ENCODE measurements at regions not wholly inside any gene's neighbourhood (a gene's known extent, or its start where the extent isn't known, plus 50 kb on each side); places are given as distances from the start of the nearest gene placed in this dataset.

GRCh38 chr4:116736756-116737155 is 348.6 kb downstream of the TRAM1L1 start:
- H2BK120ac ChIP-seq (ENCODE audit: low read depth, low read length) = no peak overlapping the region
- no peak overlapping the region for H3K27ac ChIP-seq (ENCODE audit: low read length, poor library complexity, severe bottlenecking)
- DNase-seq = no peak
- H3K9ac ChIP-seq (ENCODE audit: low read length) = no peak overlapping the region
- H3K14ac ChIP-seq (ENCODE audit: low read length in 2 of 2) = no peak overlapping the region
- no CpG with 5 or more reads among the region's 1 CpG for WGBS
- H2AFZ ChIP-seq (ENCODE audit: low read depth, low read length) = no peak overlapping the region
- H3K79me1 ChIP-seq (replicated peaks; ENCODE audit: low read length, poor library complexity, severe bottlenecking) = no peaks in the 10 kb centered on the region
- no peak overlapping the region for H2BK5ac ChIP-seq (ENCODE audit: low read depth, low read length, poor library complexity, severe bottlenecking)
- H2BK15ac ChIP-seq (ENCODE audit: low read depth, poor library complexity, severe bottlenecking) = no peak overlapping the region
- no peak overlapping the region for H3K4me2 ChIP-seq (ENCODE audit: low read length, poor library complexity, severe bottlenecking)
- no peaks in the 10 kb centered on the region for H3K4me1 ChIP-seq (ENCODE audit: control insufficient read depth, insufficient read depth, low read depth, low read length)
- no peak overlapping the region for H4K8ac ChIP-seq (ENCODE audit: low read length)
- no peak overlapping the region for H2AK5ac ChIP-seq (ENCODE audit: low read length, severe bottlenecking)
- H2BK12ac ChIP-seq (ENCODE audit: low read length in 2 of 2) = no peak overlapping the region
- no peak overlapping the region for H4K91ac ChIP-seq (ENCODE audit: low read length)
- no peak overlapping the region for H3K4me3 ChIP-seq (ENCODE audit: insufficient read depth in 1 of 2, low read depth in 1 of 2, low read length in 2 of 2)
- no peaks in the 10 kb centered on the region for H3K27me3 ChIP-seq (ENCODE audit: control insufficient read depth in 1 of 2, insufficient read depth in 1 of 2, low read length in 2 of 2)
- peaks cover 3% of the 10 kb centered on the region for H3K9me3 ChIP-seq (ENCODE audit: control insufficient read depth, low read length)
- no peak overlapping the region for H3K23ac ChIP-seq (ENCODE audit: low read length in 2 of 2)
- H3K36me3 ChIP-seq (ENCODE audit: control insufficient read depth in 1 of 2, insufficient read depth in 2 of 2, low read depth in 1 of 2, low read length in 2 of 2) = no peaks in the 10 kb centered on the region
- no peak overlapping the region for H3K18ac ChIP-seq (ENCODE audit: low read depth in 1 of 2, low read length in 2 of 2)
- H3K4ac ChIP-seq (ENCODE audit: low read depth in 1 of 2, low read length in 2 of 2) = no peak overlapping the region

- Histone ChIP-seq H3K9ac (ENCODE audit: low read length) (no peak overlapping the region), H2AK5ac (ENCODE audit: low read length, severe bottlenecking) (no peak overlapping the region), H3K27me3 (ENCODE audit: control insufficient read depth in 1 of 2, insufficient read depth in 1 of 2, low read length in 2 of 2) (no peaks in the 10 kb centered on the region), H3K18ac (ENCODE audit: low read depth in 1 of 2, low read length in 2 of 2) (no peak overlapping the region), H3K4ac (ENCODE audit: low read depth in 1 of 2, low read length in 2 of 2) (no peak overlapping the region), H2AFZ (ENCODE audit: low read depth, low read length) (no peak overlapping the region), H2BK15ac (ENCODE audit: low read depth, poor library complexity, severe bottlenecking) (no peak overlapping the region), H3K9me3 (ENCODE audit: control insufficient read depth, low read length) (peaks cover 3% of the 10 kb centered on the region), H3K4me2 (ENCODE audit: low read length, poor library complexity, severe bottlenecking) (no peak overlapping the region), H2BK120ac (ENCODE audit: low read depth, low read length) (no peak overlapping the region), H2BK12ac (ENCODE audit: low read length in 2 of 2) (no peak overlapping the region), H3K79me1 (replicated peaks; ENCODE audit: low read length, poor library complexity, severe bottlenecking) (no peaks in the 10 kb centered on the region), H3K4me1 (ENCODE audit: control insufficient read depth, insufficient read depth, low read depth, low read length) (no peaks in the 10 kb centered on the region), H4K8ac (ENCODE audit: low read length) (no peak overlapping the region), H2BK5ac (ENCODE audit: low read depth, low read length, poor library complexity, severe bottlenecking) (no peak overlapping the region), H3K36me3 (ENCODE audit: control insufficient read depth in 1 of 2, insufficient read depth in 2 of 2, low read depth in 1 of 2, low read length in 2 of 2) (no peaks in the 10 kb centered on the region), H4K91ac (ENCODE audit: low read length) (no peak overlapping the region), H3K4me3 (ENCODE audit: insufficient read depth in 1 of 2, low read depth in 1 of 2, low read length in 2 of 2) (no peak overlapping the region), H3K27ac (ENCODE audit: low read length, poor library complexity, severe bottlenecking) (no peak overlapping the region), H3K14ac (ENCODE audit: low read length in 2 of 2) (no peak overlapping the region), H3K23ac (ENCODE audit: low read length in 2 of 2) (no peak overlapping the region)
- 88% methylated on average over 1 of the region's 2 CpGs for WGBS
- no peak for DNase-seq
Observed at GRCh38 chr4:116734178-116734577, 351.2 kb downstream of the TRAM1L1 start.

- Histone ChIP-seq H3K23ac (ENCODE audit: low read length in 2 of 2) (no peak overlapping the region), H3K36me3 (ENCODE audit: control insufficient read depth in 1 of 2, insufficient read depth in 2 of 2, low read depth in 1 of 2, low read length in 2 of 2) (no peaks in the 10 kb centered on the region), H3K4me2 (ENCODE audit: low read length, poor library complexity, severe bottlenecking) (no peak overlapping the region), H3K27me3 (ENCODE audit: control insufficient read depth in 1 of 2, insufficient read depth in 1 of 2, low read length in 2 of 2) (no peaks in the 10 kb centered on the region), H3K18ac (ENCODE audit: low read depth in 1 of 2, low read length in 2 of 2) (no peak overlapping the region), H3K4me3 (ENCODE audit: insufficient read depth in 1 of 2, low read depth in 1 of 2, low read length in 2 of 2) (no peak overlapping the region), H4K8ac (ENCODE audit: low read length) (no peak overlapping the region), H2AFZ (ENCODE audit: low read depth, low read length) (no peak overlapping the region), H3K14ac (ENCODE audit: low read length in 2 of 2) (no peak overlapping the region), H4K91ac (ENCODE audit: low read length) (no peak overlapping the region), H3K9me3 (ENCODE audit: control insufficient read depth, low read length) (peaks cover 3% of the 10 kb centered on the region), H3K4me1 (ENCODE audit: control insufficient read depth, insufficient read depth, low read depth, low read length) (no peaks in the 10 kb centered on the region), H3K79me1 (replicated peaks; ENCODE audit: low read length, poor library complexity, severe bottlenecking) (no peaks in the 10 kb centered on the region), H2BK15ac (ENCODE audit: low read depth, poor library complexity, severe bottlenecking) (no peak overlapping the region), H2BK12ac (ENCODE audit: low read length in 2 of 2) (no peak overlapping the region), H3K9ac (ENCODE audit: low read length) (no peak overlapping the region), H2BK120ac (ENCODE audit: low read depth, low read length) (no peak overlapping the region), H3K4ac (ENCODE audit: low read depth in 1 of 2, low read length in 2 of 2) (no peak overlapping the region), H3K27ac (ENCODE audit: low read length, poor library complexity, severe bottlenecking) (no peak overlapping the region), H2BK5ac (ENCODE audit: low read depth, low read length, poor library complexity, severe bottlenecking) (no peak overlapping the region), H2AK5ac (ENCODE audit: low read length, severe bottlenecking) (no peak overlapping the region)
- DNase-seq = no peak
- WGBS = 95% methylated on average over 4 of the region's 4 CpGs
Observed at GRCh38 chr4:116733370-116733769, 352.0 kb downstream of the TRAM1L1 start.

GRCh38 chr4:116726523-116726922 is 358.9 kb downstream of the TRAM1L1 start:
- Histone ChIP-seq H2BK5ac (ENCODE audit: low read depth, low read length, poor library complexity, severe bottlenecking) (no peak overlapping the region), H2AFZ (ENCODE audit: low read depth, low read length) (no peak overlapping the region)

More at GRCh38 chr4:116726523-116726922, 358.9 kb downstream of the TRAM1L1 start:
- H2AK5ac ChIP-seq (ENCODE audit: low read length, severe bottlenecking) = no peak overlapping the region
- no peak overlapping the region for H2BK12ac ChIP-seq (ENCODE audit: low read length in 2 of 2)
- no peaks in the 10 kb centered on the region for H3K79me1 ChIP-seq (replicated peaks; ENCODE audit: low read length, poor library complexity, severe bottlenecking)
- no peak overlapping the region for H3K14ac ChIP-seq (ENCODE audit: low read length in 2 of 2)
- H4K91ac ChIP-seq (ENCODE audit: low read length) = no peak overlapping the region
- H4K8ac ChIP-seq (ENCODE audit: low read length) = no peak overlapping the region
- no peak overlapping the region for H2BK120ac ChIP-seq (ENCODE audit: low read depth, low read length)
- no peaks in the 10 kb centered on the region for H3K36me3 ChIP-seq (ENCODE audit: control insufficient read depth in 1 of 2, insufficient read depth in 2 of 2, low read depth in 1 of 2, low read length in 2 of 2)
- no peak overlapping the region for H2BK15ac ChIP-seq (ENCODE audit: low read depth, poor library complexity, severe bottlenecking)
- H3K4me1 ChIP-seq (ENCODE audit: control insufficient read depth, insufficient read depth, low read depth, low read length) = no peaks in the 10 kb centered on the region
- no peak overlapping the region for H3K27ac ChIP-seq (ENCODE audit: low read length, poor library complexity, severe bottlenecking)
- H3K27me3 ChIP-seq (ENCODE audit: control insufficient read depth in 1 of 2, insufficient read depth in 1 of 2, low read length in 2 of 2) = no peaks in the 10 kb centered on the region
- H3K4me2 ChIP-seq (ENCODE audit: low read length, poor library complexity, severe bottlenecking) = no peak overlapping the region
- H3K4ac ChIP-seq (ENCODE audit: low read depth in 1 of 2, low read length in 2 of 2) = no peak overlapping the region
- H3K23ac ChIP-seq (ENCODE audit: low read length in 2 of 2) = no peak overlapping the region
- H3K9ac ChIP-seq (ENCODE audit: low read length) = no peak overlapping the region
- H3K4me3 ChIP-seq (ENCODE audit: insufficient read depth in 1 of 2, low read depth in 1 of 2, low read length in 2 of 2) = no peak overlapping the region
- no peaks in the 10 kb centered on the region for H3K9me3 ChIP-seq (ENCODE audit: control insufficient read depth, low read length)
- no peak overlapping the region for H3K18ac ChIP-seq (ENCODE audit: low read depth in 1 of 2, low read length in 2 of 2)
- DNase-seq = no peak
